ENCODE measurements at regions not wholly inside any gene's neighbourhood (a gene's known extent, or its start where the extent isn't known, plus 50 kb on each side); places are given as distances from the start of the nearest gene placed in this dataset.
"Not testable (repeated sequence)": the region's sequence is repeated elsewhere in the genome, so short reads cannot be mapped to it uniquely, and the experiment has no call there.

- TF ChIP-seq, protein P1, sequence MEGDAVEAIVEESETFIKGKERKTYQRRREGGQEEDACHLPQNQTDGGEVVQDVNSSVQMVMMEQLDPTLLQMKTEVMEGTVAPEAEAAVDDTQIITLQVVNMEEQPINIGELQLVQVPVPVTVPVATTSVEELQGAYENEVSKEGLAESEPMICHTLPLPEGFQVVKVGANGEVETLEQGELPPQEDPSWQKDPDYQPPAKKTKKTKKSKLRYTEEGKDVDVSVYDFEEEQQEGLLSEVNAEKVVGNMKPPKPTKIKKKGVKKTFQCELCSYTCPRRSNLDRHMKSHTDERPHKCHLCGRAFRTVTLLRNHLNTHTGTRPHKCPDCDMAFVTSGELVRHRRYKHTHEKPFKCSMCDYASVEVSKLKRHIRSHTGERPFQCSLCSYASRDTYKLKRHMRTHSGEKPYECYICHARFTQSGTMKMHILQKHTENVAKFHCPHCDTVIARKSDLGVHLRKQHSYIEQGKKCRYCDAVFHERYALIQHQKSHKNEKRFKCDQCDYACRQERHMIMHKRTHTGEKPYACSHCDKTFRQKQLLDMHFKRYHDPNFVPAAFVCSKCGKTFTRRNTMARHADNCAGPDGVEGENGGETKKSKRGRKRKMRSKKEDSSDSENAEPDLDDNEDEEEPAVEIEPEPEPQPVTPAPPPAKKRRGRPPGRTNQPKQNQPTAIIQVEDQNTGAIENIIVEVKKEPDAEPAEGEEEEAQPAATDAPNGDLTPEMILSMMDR (IDR thresholded peaks at IDR 0.05) = not testable (repeated sequence)
- not testable (repeated sequence) for TF ChIP-seq EZH2phosphoT487 (IDR thresholded peaks at IDR 0.05; ENCODE audit: borderline replicate concordance, low read depth); SIN3A (IDR thresholded peaks at IDR 0.05; ENCODE audit: borderline replicate concordance, low read depth, low read length); POLR2AphosphoS5 (IDR thresholded peaks at IDR 0.05; ENCODE audit: low read depth, low read length)
- TF ChIP-seq, protein P2, sequence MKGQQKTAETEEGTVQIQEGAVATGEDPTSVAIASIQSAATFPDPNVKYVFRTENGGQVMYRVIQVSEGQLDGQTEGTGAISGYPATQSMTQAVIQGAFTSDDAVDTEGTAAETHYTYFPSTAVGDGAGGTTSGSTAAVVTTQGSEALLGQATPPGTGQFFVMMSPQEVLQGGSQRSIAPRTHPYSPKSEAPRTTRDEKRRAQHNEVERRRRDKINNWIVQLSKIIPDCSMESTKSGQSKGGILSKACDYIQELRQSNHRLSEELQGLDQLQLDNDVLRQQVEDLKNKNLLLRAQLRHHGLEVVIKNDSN (IDR thresholded peaks at IDR 0.05; ENCODE audit: borderline replicate concordance, low read depth) = not testable (repeated sequence)
- TF ChIP-seq, protein P3, sequence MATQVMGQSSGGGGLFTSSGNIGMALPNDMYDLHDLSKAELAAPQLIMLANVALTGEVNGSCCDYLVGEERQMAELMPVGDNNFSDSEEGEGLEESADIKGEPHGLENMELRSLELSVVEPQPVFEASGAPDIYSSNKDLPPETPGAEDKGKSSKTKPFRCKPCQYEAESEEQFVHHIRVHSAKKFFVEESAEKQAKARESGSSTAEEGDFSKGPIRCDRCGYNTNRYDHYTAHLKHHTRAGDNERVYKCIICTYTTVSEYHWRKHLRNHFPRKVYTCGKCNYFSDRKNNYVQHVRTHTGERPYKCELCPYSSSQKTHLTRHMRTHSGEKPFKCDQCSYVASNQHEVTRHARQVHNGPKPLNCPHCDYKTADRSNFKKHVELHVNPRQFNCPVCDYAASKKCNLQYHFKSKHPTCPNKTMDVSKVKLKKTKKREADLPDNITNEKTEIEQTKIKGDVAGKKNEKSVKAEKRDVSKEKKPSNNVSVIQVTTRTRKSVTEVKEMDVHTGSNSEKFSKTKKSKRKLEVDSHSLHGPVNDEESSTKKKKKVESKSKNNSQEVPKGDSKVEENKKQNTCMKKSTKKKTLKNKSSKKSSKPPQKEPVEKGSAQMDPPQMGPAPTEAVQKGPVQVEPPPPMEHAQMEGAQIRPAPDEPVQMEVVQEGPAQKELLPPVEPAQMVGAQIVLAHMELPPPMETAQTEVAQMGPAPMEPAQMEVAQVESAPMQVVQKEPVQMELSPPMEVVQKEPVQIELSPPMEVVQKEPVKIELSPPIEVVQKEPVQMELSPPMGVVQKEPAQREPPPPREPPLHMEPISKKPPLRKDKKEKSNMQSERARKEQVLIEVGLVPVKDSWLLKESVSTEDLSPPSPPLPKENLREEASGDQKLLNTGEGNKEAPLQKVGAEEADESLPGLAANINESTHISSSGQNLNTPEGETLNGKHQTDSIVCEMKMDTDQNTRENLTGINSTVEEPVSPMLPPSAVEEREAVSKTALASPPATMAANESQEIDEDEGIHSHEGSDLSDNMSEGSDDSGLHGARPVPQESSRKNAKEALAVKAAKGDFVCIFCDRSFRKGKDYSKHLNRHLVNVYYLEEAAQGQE (IDR thresholded peaks at IDR 0.05; ENCODE audit: low read depth, low read length) = not testable (repeated sequence)
These were observed 96.0 kb downstream of the MRPL57 start for GRCh38 chr13:21272439-21272838.

Data from SK-N-SH (cell line).